ENCODE measurements at regions not wholly inside any gene's neighbourhood (a gene's known extent, or its start where the extent isn't known, plus 50 kb on each side); places are given as distances from the start of the nearest gene placed in this dataset.

- no peak for DNase-seq
These were observed 121.0 kb upstream of the HAAO start for GRCh38 chr2:42913280-42913878.

GRCh38 chr2:42910645-42911405 lies 118.4 kb upstream of the HAAO start:
- no peak for DNase-seq

GRCh38 chr2:42909966-42910365 lies 117.6 kb upstream of the HAAO start:
- no peak for DNase-seq

GRCh38 chr2:42908518-42909200 lies 116.3 kb upstream of the HAAO start:
- no peak for DNase-seq

GRCh38 chr2:42907835-42908234 lies 115.5 kb upstream of the HAAO start:
- DNase-seq = no peak

GRCh38 chr2:42906557-42907411 lies 114.4 kb upstream of the HAAO start:
- DNase-seq = peak; percentile 67

GRCh38 chr2:42906111-42906556 lies 113.8 kb upstream of the HAAO start:
- no peak for DNase-seq

- no peak for DNase-seq
These were observed 113.1 kb upstream of the HAAO start for GRCh38 chr2:42905341-42906110.

GRCh38 chr2:42904576-42904876 lies 112.1 kb upstream of the HAAO start:
- DNase-seq = no peak

- DNase-seq = no peak
These were observed 111.6 kb upstream of the HAAO start for GRCh38 chr2:42903821-42904575.

- DNase-seq = no peak
These were observed 110.7 kb upstream of the HAAO start for GRCh38 chr2:42902939-42903709.

- no peak for DNase-seq
These were observed 108.8 kb upstream of the HAAO start for GRCh38 chr2:42901076-42901640.

- DNase-seq = no peak
These were observed 108.0 kb upstream of the HAAO start for GRCh38 chr2:42900289-42900891.

- DNase-seq = no peak
These were observed 105.0 kb upstream of the HAAO start for GRCh38 chr2:42897358-42897757.

- no peak for DNase-seq
These were observed 103.4 kb upstream of the HAAO start for GRCh38 chr2:42895791-42896135.

- no peak for DNase-seq
These were observed 102.9 kb upstream of the HAAO start for GRCh38 chr2:42895134-42895790.

GRCh38 chr2:42893047-42893758 lies 100.8 kb upstream of the HAAO start:
- DNase-seq = no peak

- no peak for DNase-seq
These were observed 98.5 kb upstream of the HAAO start for GRCh38 chr2:42890791-42891355.
